CD4-positive, CD25-positive, alpha-beta regulatory T cell (primary cell): ENCODE measurements at regions not wholly inside any gene's neighbourhood (a gene's known extent, or its start where the extent isn't known, plus 50 kb on each side); places are given as distances from the start of the nearest gene placed in this dataset.
"Not testable (repeated sequence)": the region's sequence is repeated elsewhere in the genome, so short reads cannot be mapped to it uniquely, and the experiment has no call there.

Experiments
- ATAC-seq, 2 donors: fragments of 150-1000 bp; cut with Tn5 transposase; one replicate each; pipeline ENCODE4 v1.10.0; 2021; ENCODE audit warnings: low read depth in 2 of 2, moderate number of reproducible peaks in 2 of 2, moderate library complexity in 1 of 2
- DNase-seq, 3 donors: peaks; one replicate each; pipeline versions ENCODE4 v3.0.0 to v3.0.0-alpha.2; 2012 to 2022; ENCODE audit warnings: mixed read lengths in 1 of 3
- H3K27ac ChIP-seq: one replicate; pipeline ENCODE4 v1.7.0; 2013; ENCODE audit warnings: mild to moderate bottlenecking, low read length; ENCODE audit not compliant: insufficient read depth, poor library complexity, severe bottlenecking
- H3K27me3 ChIP-seq: one replicate; pipeline ENCODE4 v1.7.0; 2013; ENCODE audit warnings: low read length; ENCODE audit not compliant: control insufficient read depth, insufficient read depth
- H3K36me3 ChIP-seq: one replicate; pipeline ENCODE4 v1.7.0; 2013; ENCODE audit warnings: mild to moderate bottlenecking, low read length, moderate library complexity; ENCODE audit not compliant: control insufficient read depth, insufficient read depth
- H3K4me1 ChIP-seq: 2 replicates; pipeline ENCODE4 v1.7.0; 2013; ENCODE audit warnings: mild to moderate bottlenecking, low read length; ENCODE audit not compliant: insufficient read depth, control insufficient read depth, poor library complexity, severe bottlenecking
- H3K4me3 ChIP-seq: one replicate; pipeline ENCODE4 v1.7.0; 2013; ENCODE audit warnings: low read depth, mild to moderate bottlenecking, low read length, moderate library complexity
- H3K9me3 ChIP-seq, 2 experiments: 1 replicate in 1 of 2; 2 replicates in 1 of 2; pipeline ENCODE4 v1.7.0; 2013; ENCODE audit warnings: low read length in 2 of 2, mild to moderate bottlenecking in 1 of 2, moderate library complexity in 1 of 2; ENCODE audit not compliant: control insufficient read depth in 2 of 2
- H3K27ac Mint-ChIP-seq, 3 donors: one replicate each; pipeline ENCODE4 v1.8.0; 2020 to 2022; ENCODE audit warnings: mild to moderate bottlenecking in 3 of 3, mixed read lengths in 3 of 3, moderate library complexity in 2 of 3
- H3K27me3 Mint-ChIP-seq: one replicate; pipeline ENCODE4 v1.8.0; 2022; ENCODE audit warnings: mild to moderate bottlenecking, mixed read lengths
- H3K36me3 Mint-ChIP-seq: one replicate; pipeline ENCODE4 v1.8.0; 2020; ENCODE audit warnings: mixed read lengths
- H3K4me1 Mint-ChIP-seq, 4 donors: one replicate each; pipeline ENCODE4 v1.8.0; 2020 to 2022; ENCODE audit warnings: mixed read lengths in 4 of 4, mild to moderate bottlenecking in 1 of 4
- H3K4me3 Mint-ChIP-seq, 4 donors: one replicate each; pipeline ENCODE4 v1.8.0; 2020 to 2022; ENCODE audit warnings: mild to moderate bottlenecking in 4 of 4, mixed read lengths in 4 of 4, moderate library complexity in 3 of 4
- H3K9me3 Mint-ChIP-seq, 7 donors: one replicate each; pipeline ENCODE4 v1.8.0; 2020 to 2022; ENCODE audit warnings: mixed read lengths in 7 of 7, mild to moderate bottlenecking in 3 of 7, moderate library complexity in 2 of 7

DNA sequence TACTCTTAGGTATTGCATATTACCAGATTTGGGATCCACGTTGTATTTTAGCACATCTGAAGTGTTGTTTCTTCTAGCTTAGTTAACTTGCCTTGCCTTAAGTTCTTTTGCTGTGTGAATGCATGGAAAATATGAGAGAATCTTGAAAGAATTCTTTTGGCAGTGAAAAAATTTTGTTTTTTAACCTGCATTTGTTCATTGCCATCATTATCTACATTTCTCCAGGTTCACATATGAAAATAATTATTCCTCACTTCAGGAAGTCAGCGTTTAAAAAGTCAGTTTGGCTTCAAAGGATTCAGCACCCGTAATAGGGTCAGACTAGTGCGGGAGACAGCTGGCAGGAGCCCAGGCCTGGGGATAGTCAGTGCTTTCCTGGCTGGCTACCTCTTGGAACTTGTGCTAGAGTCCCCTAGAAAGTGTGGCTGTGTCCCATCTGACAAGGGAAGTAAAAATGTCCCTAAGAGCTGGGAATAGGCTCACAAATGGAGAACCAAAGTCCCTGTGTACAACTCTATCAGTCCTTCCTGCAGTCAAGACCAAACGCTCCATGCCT is 251.9 kb upstream of the KLF3 start:
- H3K9me3 Mint-ChIP-seq = peaks cover 0 to 1% (median 0%) of the 10 kb centered on the region in 7 donors
- H3K4me1 Mint-ChIP-seq = peaks cover 0 to 8% (median 3%) of the 10 kb centered on the region in 4 donors
- no peaks in the 10 kb centered on the region for H3K36me3 Mint-ChIP-seq
- DNase-seq (no peak), ATAC-seq (no peak)
- Histone ChIP-seq H3K4me3 (no peak overlapping the region), H3K36me3 (no peaks in the 10 kb centered on the region), H3K27me3 (no peaks in the 10 kb centered on the region), H3K27ac (no peak overlapping the region), H3K4me1 (no peaks in the 10 kb centered on the region), H3K9me3 (no peaks in the 10 kb centered on the region)
- no peak overlapping the region for H3K27ac Mint-ChIP-seq
- no peak overlapping the region for H3K4me3 Mint-ChIP-seq
- H3K27me3 Mint-ChIP-seq = peaks cover 23% of the 10 kb centered on the region

DNA sequence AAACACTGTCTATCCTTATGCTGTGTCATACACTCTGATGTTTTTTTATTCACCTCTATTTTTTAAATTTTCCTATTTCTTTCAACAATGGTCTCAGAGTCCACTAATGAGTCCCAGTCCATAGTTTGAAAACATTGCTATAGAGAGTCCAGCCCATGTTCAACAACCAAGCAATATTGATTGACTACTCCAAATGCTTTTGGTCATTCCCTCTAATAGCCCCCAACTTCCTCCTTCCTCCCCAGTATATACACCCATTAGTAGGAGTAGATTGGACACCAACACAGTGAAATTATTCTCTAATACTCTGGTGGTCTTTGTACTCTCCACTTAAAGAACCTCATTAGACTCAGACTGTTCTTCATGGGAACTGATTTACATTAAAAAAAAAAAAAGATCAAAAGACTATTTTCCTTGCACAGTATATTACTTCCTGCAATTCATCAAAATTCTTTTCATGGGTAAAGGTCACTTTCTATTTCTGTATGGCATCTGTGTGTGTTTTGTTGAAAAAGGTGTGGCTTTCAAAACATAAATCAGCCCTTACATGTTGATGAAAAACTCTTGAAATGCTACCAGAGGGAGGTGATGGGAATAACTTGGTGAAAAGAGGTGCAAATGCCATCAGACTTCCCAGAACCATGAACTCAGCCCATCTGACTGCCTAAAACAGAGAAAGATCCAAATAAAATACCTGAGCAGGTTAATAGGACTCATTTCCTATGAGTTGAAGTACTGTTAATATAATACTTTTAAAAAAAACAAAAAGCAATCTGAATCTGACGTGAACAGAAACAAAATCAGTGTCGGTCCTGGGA is 250.3 kb upstream of the KLF3 start:
- Mint-ChIP-seq H3K36me3 (no peaks in the 10 kb centered on the region), H3K27ac (no peak overlapping the region)
- DNase-seq = no peak

DNA sequence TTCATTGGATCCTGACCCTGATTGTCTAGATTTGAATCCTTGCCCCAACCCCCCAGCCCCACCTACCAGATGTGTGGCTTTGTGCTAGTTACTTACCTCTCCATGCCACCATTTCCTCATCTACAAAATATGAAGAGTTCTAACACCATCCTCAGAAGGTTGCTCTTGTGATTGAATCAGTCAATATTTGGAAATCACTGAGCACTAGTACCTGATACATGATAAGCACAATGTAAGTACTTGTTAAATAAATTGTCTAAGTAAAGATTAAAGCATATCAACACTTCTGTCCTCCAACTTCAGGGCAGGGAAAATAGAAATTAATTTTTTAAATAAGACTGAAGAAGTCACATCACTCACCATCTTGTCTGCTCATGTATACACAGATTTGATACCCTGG is 249.6 kb upstream of the KLF3 start:
- Mint-ChIP-seq H3K4me1 (peaks cover 0 to 8% (median 3%) of the 10 kb centered on the region in 4 donors), H3K27ac (peak overlapping the region in 1 of 3 donors; percentile 33), H3K27me3 (peaks cover 16% of the 10 kb centered on the region), H3K9me3 (peaks cover 0 to 4% (median 1%) of the 10 kb centered on the region in 7 donors), H3K36me3 (no peaks in the 10 kb centered on the region), H3K4me3 (no peak overlapping the region)
- Histone ChIP-seq H3K27me3 (no peaks in the 10 kb centered on the region), H3K4me1 (no peaks in the 10 kb centered on the region), H3K36me3 (no peaks in the 10 kb centered on the region), H3K9me3 (no peaks in the 10 kb centered on the region), H3K4me3 (no peak overlapping the region), H3K27ac (no peak overlapping the region)
- DNase-seq (no peak), ATAC-seq (no peak)

More for the DNA sequence above, 250.3 kb upstream of the KLF3 start:
- no peaks in the 10 kb centered on the region for H3K36me3 ChIP-seq
- H3K4me1 Mint-ChIP-seq = peaks cover 0 to 8% (median 3%) of the 10 kb centered on the region in 4 donors
- no peak overlapping the region for H3K4me3 Mint-ChIP-seq
- no peak overlapping the region for H3K27ac ChIP-seq
- peaks cover 0 to 4% (median 1%) of the 10 kb centered on the region in 7 donors for H3K9me3 Mint-ChIP-seq
- H3K9me3 ChIP-seq = no peaks in the 10 kb centered on the region
- ATAC-seq = no peak
- H3K27me3 Mint-ChIP-seq = peaks cover 16% of the 10 kb centered on the region
- no peaks in the 10 kb centered on the region for H3K27me3 ChIP-seq
- no peak overlapping the region for H3K4me3 ChIP-seq
- no peaks in the 10 kb centered on the region for H3K4me1 ChIP-seq

DNA sequence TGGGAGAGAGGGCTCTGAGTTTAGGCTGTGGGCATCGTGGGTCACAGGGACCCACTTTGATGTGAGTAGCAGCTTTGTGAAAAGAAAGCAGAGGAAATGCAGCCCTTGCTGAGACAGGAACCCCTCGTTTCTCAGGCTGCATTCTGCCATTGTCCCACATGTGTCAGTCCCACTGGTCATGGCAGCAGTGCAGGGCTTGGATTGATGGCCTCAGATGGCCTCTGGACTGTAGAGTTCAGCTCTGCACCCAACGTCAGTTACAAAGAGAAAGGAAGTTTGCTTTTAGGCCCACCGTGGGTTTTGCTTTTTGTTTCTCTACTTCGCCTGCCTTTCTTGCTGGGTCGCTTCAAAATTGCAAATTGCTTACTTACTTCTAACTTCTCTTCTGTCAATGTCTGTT is 248.3 kb upstream of the KLF3 start:
- ATAC-seq = no peak
- no peak for DNase-seq
- Mint-ChIP-seq H3K27me3 (peaks cover 23% of the 10 kb centered on the region), H3K4me1 (peaks cover 0 to 8% (median 3%) of the 10 kb centered on the region in 4 donors), H3K4me3 (no peak overlapping the region), H3K36me3 (no peaks in the 10 kb centered on the region), H3K27ac (no peak overlapping the region), H3K9me3 (peaks cover 0 to 10% (median 5%) of the 10 kb centered on the region in 7 donors)
- Histone ChIP-seq H3K27me3 (no peaks in the 10 kb centered on the region), H3K4me3 (no peak overlapping the region), H3K36me3 (no peaks in the 10 kb centered on the region), H3K27ac (no peak overlapping the region), H3K4me1 (no peaks in the 10 kb centered on the region), H3K9me3 (peaks cover 0 to 2% of the 10 kb centered on the region in 2 experiments)

DNA sequence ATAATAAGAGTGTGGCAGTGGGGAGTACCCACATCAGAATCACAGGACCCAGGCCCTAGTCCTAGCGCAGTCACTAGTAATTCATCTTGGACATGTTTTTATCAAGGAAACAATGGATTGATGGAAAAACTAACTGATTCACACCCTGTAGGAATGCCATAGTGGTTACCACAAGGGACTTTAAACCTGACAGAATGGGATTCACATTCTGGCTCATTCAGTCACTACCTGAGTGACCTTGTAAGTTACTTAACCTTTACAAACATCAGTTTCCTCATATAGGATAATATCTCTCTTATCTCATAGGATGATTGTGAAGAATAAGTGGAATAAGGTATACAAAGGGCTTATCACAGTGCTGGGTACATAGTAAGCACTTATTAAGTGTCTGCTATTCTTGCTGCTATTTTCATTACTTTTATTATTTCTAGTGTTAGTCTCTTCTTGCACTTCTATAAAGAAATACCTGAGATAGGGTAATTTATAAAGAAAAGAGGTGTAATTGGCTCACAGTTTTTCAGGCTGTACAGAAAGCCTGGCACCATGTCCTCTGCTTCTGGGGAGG is 247.5 kb upstream of the KLF3 start:
- ATAC-seq = no peak
- Mint-ChIP-seq H3K27me3 (peaks cover 23% of the 10 kb centered on the region), H3K4me3 (no peak overlapping the region), H3K4me1 (peaks cover 0 to 8% (median 3%) of the 10 kb centered on the region in 4 donors), H3K27ac (no peak overlapping the region), H3K9me3 (peaks cover 0 to 10% (median 5%) of the 10 kb centered on the region in 7 donors), H3K36me3 (no peaks in the 10 kb centered on the region)
- Histone ChIP-seq H3K4me3 (no peak overlapping the region), H3K36me3 (no peaks in the 10 kb centered on the region), H3K27me3 (no peaks in the 10 kb centered on the region), H3K9me3 (peaks cover 0 to 2% of the 10 kb centered on the region in 2 experiments), H3K27ac (no peak overlapping the region), H3K4me1 (no peaks in the 10 kb centered on the region)
- DNase-seq = no peak

DNA sequence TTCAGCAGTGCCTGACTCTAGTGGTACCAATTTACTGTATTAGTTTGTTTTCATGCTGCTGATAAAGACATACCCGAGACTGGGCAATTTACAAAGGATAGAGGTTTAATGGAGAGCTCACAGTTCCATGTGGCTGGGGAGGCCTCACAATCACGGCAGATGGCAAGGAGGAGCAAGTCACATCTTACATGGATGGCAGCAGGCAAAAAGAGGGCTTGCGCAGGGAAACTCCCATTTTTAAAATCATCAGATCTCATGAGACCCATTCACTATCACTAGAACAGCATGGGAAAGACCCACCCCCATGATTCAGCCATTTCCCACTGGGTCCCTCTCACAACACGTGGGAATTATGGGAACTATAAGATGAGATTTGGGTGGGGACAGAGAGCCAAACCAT is 243.7 kb upstream of the KLF3 start:
- H3K36me3 Mint-ChIP-seq, H3K27me3 ChIP-seq, H3K4me3 Mint-ChIP-seq, H3K4me3 ChIP-seq, H3K27ac Mint-ChIP-seq, H3K27ac ChIP-seq, H3K36me3 ChIP-seq, DNase-seq, H3K4me1 ChIP-seq, H3K9me3 ChIP-seq, ATAC-seq: not testable (repeated sequence)
- peaks cover 0 to 11% (median 1%) of the 10 kb centered on the region in 4 donors for H3K4me1 Mint-ChIP-seq
- H3K27me3 Mint-ChIP-seq = peaks cover 12% of the 10 kb centered on the region
- H3K9me3 Mint-ChIP-seq = peaks cover 0 to 10% (median 6%) of the 10 kb centered on the region in 7 donors

DNA sequence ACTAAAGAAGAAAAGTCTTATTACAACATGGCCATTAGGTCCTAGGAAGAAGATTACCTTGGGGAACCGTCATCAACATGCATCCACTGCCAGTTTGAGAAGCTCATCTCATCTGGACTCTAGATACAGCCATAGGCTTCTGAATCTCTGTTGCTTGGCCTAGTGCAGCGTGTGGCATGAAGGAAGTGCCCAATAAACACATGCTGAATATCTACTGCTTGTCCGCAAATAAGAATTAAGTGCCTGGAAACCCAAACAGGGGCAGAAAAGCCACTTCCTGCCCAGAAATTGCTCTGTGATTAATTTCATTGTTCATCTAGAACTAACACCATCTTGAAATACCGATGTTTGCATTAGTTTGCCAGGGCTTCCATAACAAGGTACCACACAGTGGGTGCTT is 241.1 kb upstream of the KLF3 start:
- Mint-ChIP-seq H3K36me3 (no peaks in the 10 kb centered on the region), H3K27me3 (peaks cover 21% of the 10 kb centered on the region), H3K4me1 (peaks cover 0 to 7% (median 5%) of the 10 kb centered on the region in 4 donors), H3K4me3 (no peak overlapping the region), H3K9me3 (peaks cover 0 to 15% (median 5%) of the 10 kb centered on the region in 7 donors), H3K27ac (no peak overlapping the region)
- Histone ChIP-seq H3K27me3 (no peaks in the 10 kb centered on the region), H3K9me3 (peaks cover 0 to 2% of the 10 kb centered on the region in 2 experiments), H3K4me1 (no peaks in the 10 kb centered on the region), H3K4me3 (no peak overlapping the region), H3K36me3 (no peaks in the 10 kb centered on the region), H3K27ac (no peak overlapping the region)
- ATAC-seq = no peak
- DNase-seq = peak in 1 of 3 donors; percentile 4
